ENCODE measurements at regions not wholly inside any gene's neighbourhood (a gene's known extent, or its start where the extent isn't known, plus 50 kb on each side); places are given as distances from the start of the nearest gene placed in this dataset.

DNA sequence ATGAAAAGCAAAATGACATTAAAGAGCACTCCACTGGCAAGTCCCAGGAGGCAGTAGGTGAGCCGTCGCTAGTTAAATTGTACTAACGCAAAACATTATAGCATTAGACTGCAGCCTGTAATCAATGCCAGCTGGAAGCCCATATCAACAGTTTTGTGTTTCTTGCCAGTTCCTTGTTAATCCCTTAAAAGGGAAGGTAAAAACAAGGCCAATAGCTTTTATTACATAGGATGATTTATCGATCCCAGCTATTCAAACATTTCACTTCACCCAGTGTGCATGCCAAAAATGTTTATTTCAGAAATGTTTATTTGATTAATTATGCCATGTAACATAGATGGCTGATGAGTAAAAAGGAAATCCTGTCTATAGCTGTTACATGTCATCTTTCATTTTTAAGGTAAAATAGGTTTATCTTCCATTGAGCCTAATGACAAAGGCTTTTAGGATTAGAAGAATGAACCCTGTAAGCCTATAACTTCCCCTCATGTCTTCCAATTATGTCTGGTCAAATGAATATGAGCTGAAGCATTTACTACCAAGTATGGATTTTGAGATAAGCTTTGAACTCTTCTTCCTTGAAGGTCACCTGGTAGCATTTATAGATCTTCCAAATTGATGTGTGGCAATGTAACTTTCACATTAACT lies 591.2 kb downstream of the RNF144A start:
- H3K27me3 ChIP-seq (replicated peaks; ENCODE audit: insufficient read depth) = no peaks in the 10 kb centered on the region
- no peak overlapping the region for H3K9ac ChIP-seq
- no peak overlapping the region for H2AFZ ChIP-seq
- no peak overlapping the region for H3K4me3 ChIP-seq
- TF ChIP-seq EZH2phosphoT487 (IDR thresholded peaks at IDR 0.05; ENCODE audit: insufficient read depth, low read depth) (no peak), EZH2 (IDR thresholded peaks at IDR 0.05; ENCODE audit: insufficient read depth, poor library complexity, severe bottlenecking) (no peak)
- no peaks in the 10 kb centered on the region for H3F3A ChIP-seq (ENCODE audit: insufficient read depth)
- no peaks in the 10 kb centered on the region for H3K4me1 ChIP-seq (ENCODE audit: insufficient read depth)
- no peaks in the 10 kb centered on the region for H4K20me1 ChIP-seq (ENCODE audit: insufficient read depth)
- H3K9me3 ChIP-seq (ENCODE audit: low read depth) = no peaks in the 10 kb centered on the region
- peak; percentile 12 for DNase-seq
- WGBS, 2 experiments (ENCODE audit: low coverage in 1 of 2, low lambda C conversion rate in 2 of 2, missing lambda C conversion rate in 2 of 2) = 49 to 63% methylated on average over 4 of the region's 4 CpGs
- H3K9me2 ChIP-seq (ENCODE audit: insufficient read depth) = no peaks in the 10 kb centered on the region
- H3K27ac ChIP-seq = no peak overlapping the region
- in situ Hi-C loops (cut with MboI) = no loop called here
- no peaks in the 10 kb centered on the region for H3K79me2 ChIP-seq (ENCODE audit: insufficient read depth)
- H3K4me2 ChIP-seq (ENCODE audit: unreplicated experiment) = no peak overlapping the region
- no peaks in the 10 kb centered on the region for H3K36me3 ChIP-seq (ENCODE audit: low read depth)

DNA sequence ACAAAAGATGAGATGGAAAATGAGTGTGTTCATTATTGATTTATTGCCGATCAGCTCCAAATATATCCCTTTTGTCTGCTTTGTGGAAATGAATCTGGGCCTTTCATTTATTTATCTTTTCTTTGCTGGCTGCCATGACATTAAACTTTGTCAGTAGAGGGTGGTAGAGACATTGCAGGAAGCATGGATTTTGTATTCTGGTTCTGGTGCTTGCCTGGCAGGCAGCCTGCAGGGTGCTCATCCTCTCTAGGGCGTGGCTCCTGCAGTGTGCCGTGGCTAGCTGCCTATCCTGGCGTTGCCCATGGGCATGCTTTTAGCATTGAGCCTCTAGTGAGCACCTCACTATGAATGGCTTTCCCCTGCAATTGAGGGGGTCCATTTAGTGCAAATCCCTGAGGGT lies 593.1 kb downstream of the RNF144A start:
- peak; percentile 14 for DNase-seq
- Histone ChIP-seq H3K4me1 (ENCODE audit: insufficient read depth) (no peaks in the 10 kb centered on the region), H3K9me3 (ENCODE audit: low read depth) (no peaks in the 10 kb centered on the region), H3F3A (ENCODE audit: insufficient read depth) (no peaks in the 10 kb centered on the region), H3K27me3 (replicated peaks; ENCODE audit: insufficient read depth) (no peaks in the 10 kb centered on the region), H4K20me1 (ENCODE audit: insufficient read depth) (no peaks in the 10 kb centered on the region), H3K9ac (no peak overlapping the region), H3K36me3 (ENCODE audit: low read depth) (no peaks in the 10 kb centered on the region), H3K79me2 (ENCODE audit: insufficient read depth) (no peaks in the 10 kb centered on the region), H3K4me2 (ENCODE audit: unreplicated experiment) (no peak overlapping the region), H2AFZ (no peak overlapping the region), H3K9me2 (ENCODE audit: insufficient read depth) (no peaks in the 10 kb centered on the region), H3K4me3 (no peak overlapping the region), H3K27ac (no peak overlapping the region)
- WGBS, 2 experiments (ENCODE audit: low coverage in 1 of 2, low lambda C conversion rate in 2 of 2, missing lambda C conversion rate in 2 of 2) = 78 to 84% methylated on average over 4 of the region's 4 CpGs
- in situ Hi-C loops (cut with MboI) = no loop called here
- TF ChIP-seq EZH2phosphoT487 (IDR thresholded peaks at IDR 0.05; ENCODE audit: insufficient read depth, low read depth) (no peak), EZH2 (IDR thresholded peaks at IDR 0.05; ENCODE audit: insufficient read depth, poor library complexity, severe bottlenecking) (no peak)

DNA sequence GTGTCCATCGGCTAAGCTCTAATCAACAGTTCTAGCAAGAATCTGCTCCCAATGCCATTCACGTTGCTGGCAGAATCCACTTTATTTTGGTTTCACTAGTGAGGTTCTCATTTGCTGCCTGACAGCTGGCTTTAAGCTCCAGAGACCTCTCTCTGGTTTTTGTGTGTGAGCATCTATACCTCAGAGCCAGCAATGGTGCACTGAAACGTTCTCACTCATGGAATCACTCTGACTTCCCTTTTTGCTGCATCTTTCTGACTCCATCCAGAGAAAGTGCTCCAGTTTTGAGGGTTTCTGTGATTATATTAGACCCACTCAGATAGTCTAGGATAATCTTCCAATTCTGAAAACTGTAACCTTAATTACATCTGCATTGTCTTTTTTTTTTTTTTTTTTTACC lies 596.6 kb downstream of the RNF144A start:
- Histone ChIP-seq H3K27ac (no peak overlapping the region), H3K79me2 (ENCODE audit: insufficient read depth) (no peaks in the 10 kb centered on the region), H3K27me3 (replicated peaks; ENCODE audit: insufficient read depth) (no peaks in the 10 kb centered on the region), H3K4me3 (no peak overlapping the region), H3K9me3 (ENCODE audit: low read depth) (no peaks in the 10 kb centered on the region), H3K9me2 (ENCODE audit: insufficient read depth) (no peaks in the 10 kb centered on the region), H2AFZ (no peak overlapping the region), H4K20me1 (ENCODE audit: insufficient read depth) (no peaks in the 10 kb centered on the region), H3F3A (ENCODE audit: insufficient read depth) (peaks cover 17% of the 10 kb centered on the region; the same call in 1 of the 2 replicates), H3K4me2 (ENCODE audit: unreplicated experiment) (no peak overlapping the region), H3K36me3 (ENCODE audit: low read depth) (no peaks in the 10 kb centered on the region), H3K9ac (no peak overlapping the region), H3K4me1 (ENCODE audit: insufficient read depth) (peaks cover 22% of the 10 kb centered on the region)
- DNase-seq = no peak
- 93 to 96% methylated on average over 3 of the region's 3 CpGs for WGBS, 2 experiments (ENCODE audit: low coverage in 1 of 2, low lambda C conversion rate in 2 of 2, missing lambda C conversion rate in 2 of 2)
- in situ Hi-C loops (cut with MboI) = no loop called here
- TF ChIP-seq EZH2phosphoT487 (IDR thresholded peaks at IDR 0.05; ENCODE audit: insufficient read depth, low read depth) = no peak
- no peak for TF ChIP-seq EZH2 (IDR thresholded peaks at IDR 0.05; ENCODE audit: insufficient read depth, poor library complexity, severe bottlenecking)

DNA sequence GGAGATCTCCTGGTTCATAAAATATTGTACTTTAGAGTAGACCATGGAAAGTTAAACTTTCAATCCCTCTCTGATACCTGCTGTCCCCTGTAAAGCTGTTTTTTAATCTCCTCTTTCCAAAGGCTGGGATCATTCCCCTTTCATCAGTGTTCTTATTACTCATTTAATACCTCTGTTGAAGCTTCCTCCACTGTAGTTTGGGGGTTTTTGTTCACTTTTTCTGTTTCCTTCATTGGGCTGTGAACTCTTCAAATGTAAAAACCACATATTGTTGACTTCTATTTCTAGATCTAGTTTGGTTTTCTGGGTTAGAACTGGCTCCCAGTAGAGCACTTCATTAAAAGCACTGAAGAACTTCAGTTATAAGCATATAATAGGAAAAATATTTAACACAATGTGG lies 598.1 kb downstream of the RNF144A start:
- H3K9me3 ChIP-seq (ENCODE audit: low read depth) = no peaks in the 10 kb centered on the region
- DNase-seq = no peak
- in situ Hi-C loops (cut with MboI) = no loop called here
- no peaks in the 10 kb centered on the region for H4K20me1 ChIP-seq (ENCODE audit: insufficient read depth)
- H3K9ac ChIP-seq = no peak overlapping the region
- peaks cover 17% of the 10 kb centered on the region; the same call in 1 of the 2 replicates for H3F3A ChIP-seq (ENCODE audit: insufficient read depth)
- H3K9me2 ChIP-seq (ENCODE audit: insufficient read depth) = no peaks in the 10 kb centered on the region
- no peak overlapping the region for H3K27ac ChIP-seq
- no peak for TF ChIP-seq EZH2 (IDR thresholded peaks at IDR 0.05; ENCODE audit: insufficient read depth, poor library complexity, severe bottlenecking)
- no peak for TF ChIP-seq EZH2phosphoT487 (IDR thresholded peaks at IDR 0.05; ENCODE audit: insufficient read depth, low read depth)
- H3K27me3 ChIP-seq (replicated peaks; ENCODE audit: insufficient read depth) = no peaks in the 10 kb centered on the region
- H3K79me2 ChIP-seq (ENCODE audit: insufficient read depth) = no peaks in the 10 kb centered on the region
- H3K4me2 ChIP-seq (ENCODE audit: unreplicated experiment) = no peak overlapping the region
- H2AFZ ChIP-seq = no peak overlapping the region
- peaks cover 22% of the 10 kb centered on the region for H3K4me1 ChIP-seq (ENCODE audit: insufficient read depth)
- H3K4me3 ChIP-seq = no peak overlapping the region
- H3K36me3 ChIP-seq (ENCODE audit: low read depth) = no peaks in the 10 kb centered on the region

Data from GM23248 (cell line).